Neural progenitor cell (in vitro differentiated cells): ENCODE measurements at regions not wholly inside any gene's neighbourhood (a gene's known extent, or its start where the extent isn't known, plus 50 kb on each side); places are given as distances from the start of the nearest gene placed in this dataset.
"Not testable (repeated sequence)": the region's sequence is repeated elsewhere in the genome, so short reads cannot be mapped to it uniquely, and the experiment has no call there.

Experiments
- DNase-seq: peaks from one replicate; pipeline ENCODE4 v3.0.0-alpha.2; 2016; ENCODE audit warnings: low spot score
- H2AFZ ChIP-seq: fragments of 200-600 bp; sonication (generic); replicated peaks from 2 replicates; pipeline ENCODE4 v1.6.1; 2016; ENCODE audit warnings: antibody characterized with exemption
- H3F3A ChIP-seq: fragments of 200-600 bp; sonication (generic); 2 replicates; pipeline ENCODE4 v1.6.1; 2016; ENCODE audit warnings: antibody characterized with exemption, low read depth
- H3K27ac ChIP-seq: fragments of 200-600 bp; sonication (generic); 2 replicates; pipeline ENCODE4 v1.5.1; 2016; ENCODE audit warnings: mild to moderate bottlenecking
- H3K27me3 ChIP-seq: fragments of 200-600 bp; sonication (generic); 2 replicates; pipeline ENCODE4 v1.6.1; 2016; ENCODE audit warnings: mild to moderate bottlenecking, moderate library complexity
- H3K36me3 ChIP-seq: fragments of 200-600 bp; sonication (generic); 2 replicates; pipeline ENCODE4 v1.5.1; 2016
- H3K4me1 ChIP-seq: fragments of 200-600 bp; sonication (generic); 2 replicates; pipeline ENCODE4 v1.6.1; 2016; ENCODE audit warnings: mixed run types
- H3K4me2 ChIP-seq: fragments of 200-600 bp; sonication (generic); 2 replicates; pipeline ENCODE4 v1.6.1; 2016
- H3K4me3 ChIP-seq: fragments of 200-600 bp; sonication (generic); 2 replicates; pipeline ENCODE4 v1.5.1; 2016
- H3K79me2 ChIP-seq: fragments of 200-600 bp; sonication (generic); 2 replicates; pipeline ENCODE4 v1.6.1; 2016; ENCODE audit warnings: low read depth
- H3K9ac ChIP-seq: fragments of 200-600 bp; sonication (generic); 2 replicates; pipeline ENCODE4 v1.6.1; 2016
- H3K9me3 ChIP-seq: fragments of 200-600 bp; sonication (generic); 2 replicates; pipeline ENCODE4 v1.5.1; 2016; ENCODE audit warnings: low read depth
- H4K20me1 ChIP-seq: fragments of 200-600 bp; sonication (generic); 2 replicates; pipeline ENCODE4 v1.6.1; 2016; ENCODE audit warnings: low read depth
- H3K27ac Mint-ChIP-seq: 3 replicates; pipeline ENCODE4 v1.8.0; 2021; ENCODE audit warnings: mixed read lengths
- H3K27me3 Mint-ChIP-seq: 2 replicates; pipeline ENCODE4 v1.8.0; 2022; ENCODE audit warnings: low read depth, mild to moderate bottlenecking, inconsistent platforms, moderate library complexity, mixed read lengths; ENCODE audit not compliant: insufficient read depth
- H3K36me3 Mint-ChIP-seq: 3 replicates; pipeline ENCODE4 v1.8.0; 2021; ENCODE audit warnings: mixed read lengths
- H3K4me1 Mint-ChIP-seq: 3 replicates; pipeline ENCODE4 v1.8.0; 2021; ENCODE audit warnings: mixed read lengths
- H3K4me3 Mint-ChIP-seq: 3 replicates; pipeline ENCODE4 v1.8.0; 2021; ENCODE audit warnings: mild to moderate bottlenecking, moderate library complexity, mixed read lengths
- H3K9me3 Mint-ChIP-seq: 3 replicates; pipeline ENCODE4 v1.8.0; 2020; ENCODE audit warnings: mixed read lengths
- EZH2 ChIP-seq: fragments of 200-600 bp; sonication (generic); IDR thresholded peaks from 2 replicates; pipeline ENCODE4 v1.6.1; 2017; ENCODE audit warnings: antibody characterized with exemption, mild to moderate bottlenecking, moderate library complexity
- EZH2phosphoT487 ChIP-seq: fragments of 200-600 bp; sonication (generic); IDR thresholded peaks from 2 replicates; pipeline ENCODE4 v1.6.1; 2017; ENCODE audit warnings: antibody characterized with exemption
- TF ChIP-seq, protein P1 (sequence below): fragments of 200-600 bp; sonication (generic); IDR thresholded peaks from 2 replicates; pipeline ENCODE4 v1.5.1; 2017; ENCODE audit warnings: antibody characterized with exemption, mild to moderate bottlenecking

DNA sequence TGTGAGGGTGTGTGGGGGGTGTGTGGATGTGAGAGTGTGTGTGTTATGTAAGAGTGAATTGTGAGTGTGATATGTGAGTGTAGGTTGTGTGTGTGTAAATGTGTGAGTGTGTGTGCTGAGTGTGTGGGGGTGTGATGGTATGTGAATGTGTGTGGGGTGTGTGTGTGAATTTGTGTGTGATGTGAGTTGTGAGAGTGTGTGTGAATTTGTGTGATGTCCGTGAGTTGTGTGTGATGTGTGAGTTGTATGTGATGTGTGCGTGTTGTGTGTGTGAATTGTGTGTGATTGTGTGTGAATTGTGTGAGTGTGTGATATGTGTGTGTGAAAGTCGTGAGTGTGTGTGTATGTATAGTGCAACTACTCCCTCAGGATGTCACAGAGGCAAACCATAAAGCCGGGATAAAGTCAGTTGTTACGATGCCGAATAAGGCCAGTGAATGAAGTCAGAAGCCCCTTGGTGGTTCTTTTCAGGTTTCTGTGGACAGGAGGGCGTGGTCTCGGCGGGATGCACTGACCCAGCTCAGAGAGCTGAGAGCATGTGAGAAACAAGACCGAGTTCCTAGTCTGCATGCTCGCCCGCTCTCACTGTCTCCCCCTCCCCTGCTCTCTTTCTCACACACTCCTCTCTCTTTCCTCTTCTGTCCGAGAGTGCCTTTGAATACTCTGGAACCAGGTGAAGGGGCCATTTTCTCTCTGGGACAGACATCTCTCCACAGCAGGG is 71.8 kb upstream of the MAX start:
- peak overlapping the region; percentile 62 for H3K4me2 ChIP-seq
- no peaks in the 10 kb centered on the region for H3K36me3 ChIP-seq
- H3K27me3 ChIP-seq, result peaks cover 7% of the 10 kb centered on the region
- H3K4me3 ChIP-seq, result peak overlapping the region; percentile 11
- H3K9ac ChIP-seq, result no peak overlapping the region
- H3K9me3 Mint-ChIP-seq, result peaks cover 4% of the 10 kb centered on the region
- no peak overlapping the region for H3K27ac ChIP-seq
- H3F3A ChIP-seq, result peaks cover 15% of the 10 kb centered on the region
- H3K27me3 Mint-ChIP-seq, result peaks cover 4% of the 10 kb centered on the region
- DNase-seq, result peak; percentile 81
- H2AFZ ChIP-seq, result peak overlapping the region; percentile 73
- no peak for TF ChIP-seq EZH2
- TF ChIP-seq, protein P1, sequence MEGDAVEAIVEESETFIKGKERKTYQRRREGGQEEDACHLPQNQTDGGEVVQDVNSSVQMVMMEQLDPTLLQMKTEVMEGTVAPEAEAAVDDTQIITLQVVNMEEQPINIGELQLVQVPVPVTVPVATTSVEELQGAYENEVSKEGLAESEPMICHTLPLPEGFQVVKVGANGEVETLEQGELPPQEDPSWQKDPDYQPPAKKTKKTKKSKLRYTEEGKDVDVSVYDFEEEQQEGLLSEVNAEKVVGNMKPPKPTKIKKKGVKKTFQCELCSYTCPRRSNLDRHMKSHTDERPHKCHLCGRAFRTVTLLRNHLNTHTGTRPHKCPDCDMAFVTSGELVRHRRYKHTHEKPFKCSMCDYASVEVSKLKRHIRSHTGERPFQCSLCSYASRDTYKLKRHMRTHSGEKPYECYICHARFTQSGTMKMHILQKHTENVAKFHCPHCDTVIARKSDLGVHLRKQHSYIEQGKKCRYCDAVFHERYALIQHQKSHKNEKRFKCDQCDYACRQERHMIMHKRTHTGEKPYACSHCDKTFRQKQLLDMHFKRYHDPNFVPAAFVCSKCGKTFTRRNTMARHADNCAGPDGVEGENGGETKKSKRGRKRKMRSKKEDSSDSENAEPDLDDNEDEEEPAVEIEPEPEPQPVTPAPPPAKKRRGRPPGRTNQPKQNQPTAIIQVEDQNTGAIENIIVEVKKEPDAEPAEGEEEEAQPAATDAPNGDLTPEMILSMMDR, result no peak
- TF ChIP-seq EZH2phosphoT487, result no peak
- H3K4me3 Mint-ChIP-seq, result peak overlapping the region; percentile 56
- H4K20me1 ChIP-seq, result no peaks in the 10 kb centered on the region
- peak overlapping the region; percentile 22 for H3K27ac Mint-ChIP-seq
- H3K36me3 Mint-ChIP-seq, result no peaks in the 10 kb centered on the region
- H3K79me2 ChIP-seq, result no peaks in the 10 kb centered on the region
- no peaks in the 10 kb centered on the region for H3K9me3 ChIP-seq
- H3K4me1 ChIP-seq, result peaks cover 16% of the 10 kb centered on the region
- peaks cover 28% of the 10 kb centered on the region for H3K4me1 Mint-ChIP-seq

DNA sequence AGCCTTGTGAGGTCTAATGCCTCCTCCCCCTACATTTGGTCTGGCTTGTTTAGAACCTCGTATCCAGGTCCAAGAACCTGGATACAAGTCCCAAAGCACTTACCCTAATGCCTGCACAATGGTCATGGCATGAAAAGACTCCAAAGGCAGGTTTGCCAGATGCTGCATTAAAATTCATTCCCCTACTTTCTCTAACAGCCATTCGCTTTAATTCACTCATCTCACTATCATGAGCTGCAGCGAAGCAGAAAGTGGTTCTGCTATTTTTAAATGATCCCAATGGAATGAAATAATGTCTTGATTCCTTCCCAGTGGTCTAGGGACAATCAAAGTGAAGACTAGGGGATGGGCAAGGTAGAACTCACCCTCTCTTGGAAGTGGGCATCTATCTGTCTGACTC is 72.5 kb upstream of the MAX start:
- DNase-seq, result no peak
- Histone ChIP-seq H3K79me2 (no peaks in the 10 kb centered on the region), H3K4me1 (peaks cover 16% of the 10 kb centered on the region), H3F3A (peaks cover 15% of the 10 kb centered on the region), H3K36me3 (no peaks in the 10 kb centered on the region), H3K27ac (no peak overlapping the region), H3K27me3 (peaks cover 7% of the 10 kb centered on the region), H3K4me3 (no peak overlapping the region), H3K9ac (no peak overlapping the region), H3K9me3 (no peaks in the 10 kb centered on the region), H2AFZ (peak overlapping the region; percentile 73), H3K4me2 (peak overlapping the region; percentile 62), H4K20me1 (no peaks in the 10 kb centered on the region)
- Mint-ChIP-seq H3K9me3 (peaks cover 4% of the 10 kb centered on the region), H3K27ac (peak overlapping the region; percentile 12), H3K36me3 (no peaks in the 10 kb centered on the region), H3K27me3 (peaks cover 4% of the 10 kb centered on the region), H3K4me1 (peaks cover 28% of the 10 kb centered on the region), H3K4me3 (peak overlapping the region; percentile 34)
- TF ChIP-seq EZH2, result no peak
- TF ChIP-seq, protein P1, result no peak
- no peak for TF ChIP-seq EZH2phosphoT487

DNA sequence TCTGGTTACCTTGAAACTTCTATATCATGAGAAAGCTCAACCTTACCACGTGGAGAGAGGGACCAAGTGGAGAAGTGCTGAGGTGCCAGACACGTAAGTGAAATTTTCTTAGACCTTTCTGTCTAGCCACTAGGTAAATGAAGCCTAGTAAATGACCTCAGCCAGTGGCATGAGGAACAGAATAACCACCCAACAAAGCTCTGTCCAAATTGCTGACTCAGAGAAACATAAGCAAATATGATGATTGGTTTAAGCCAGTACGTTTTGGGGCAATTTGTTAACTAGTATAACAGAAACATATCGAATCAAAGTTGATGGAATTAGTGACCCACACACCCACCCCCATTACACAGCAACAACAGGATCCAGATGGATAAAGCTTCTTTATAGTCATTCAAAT is 75.2 kb upstream of the MAX start:
- H3K9me3 Mint-ChIP-seq, result peaks cover 13% of the 10 kb centered on the region
- no peak for DNase-seq

DNA sequence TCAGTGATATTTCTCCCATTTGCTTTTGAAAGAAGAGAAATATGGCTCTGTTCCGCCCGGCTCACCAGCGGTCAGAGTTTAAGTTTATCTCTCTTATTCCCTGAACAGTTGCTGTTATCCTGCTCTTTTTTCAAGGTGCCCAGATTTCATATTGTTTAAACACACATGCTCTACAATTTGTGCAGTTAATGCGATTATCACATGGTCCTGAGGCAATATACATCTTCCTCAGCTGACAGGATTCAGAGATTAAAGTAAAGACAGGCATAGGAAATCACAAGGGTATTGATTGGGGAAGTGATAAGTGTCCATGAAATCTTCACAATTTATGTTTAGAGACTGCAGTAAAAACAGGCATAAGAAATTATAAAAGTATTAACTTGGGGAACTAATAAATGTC is 76.9 kb upstream of the MAX start:
- not testable (repeated sequence) for H4K20me1 ChIP-seq, H3K9ac ChIP-seq, H3K36me3 Mint-ChIP-seq, H3K36me3 ChIP-seq, H3K4me3 Mint-ChIP-seq, H3K27ac Mint-ChIP-seq, H3K4me3 ChIP-seq, H3K27ac ChIP-seq, H3K27me3 ChIP-seq, H3K79me2 ChIP-seq, H3K27me3 Mint-ChIP-seq, H3F3A ChIP-seq, DNase-seq, H2AFZ ChIP-seq, H3K9me3 ChIP-seq, H3K4me1 ChIP-seq, H3K4me2 ChIP-seq
- Mint-ChIP-seq H3K9me3 (peaks cover 19% of the 10 kb centered on the region), H3K4me1 (peaks cover 12% of the 10 kb centered on the region)

More for the DNA sequence above, 75.2 kb upstream of the MAX start:
- no peaks in the 10 kb centered on the region for H3K27me3 ChIP-seq
- H3K4me1 ChIP-seq, result peaks cover 10% of the 10 kb centered on the region
- H3K4me2 ChIP-seq, result no peak overlapping the region
- Mint-ChIP-seq H3K27me3 (peaks cover 4% of the 10 kb centered on the region), H3K27ac (no peak overlapping the region), H3K36me3 (no peaks in the 10 kb centered on the region), H3K4me3 (no peak overlapping the region), H3K4me1 (peaks cover 17% of the 10 kb centered on the region)
- no peaks in the 10 kb centered on the region for H4K20me1 ChIP-seq
- TF ChIP-seq, protein P1, result no peak
- TF ChIP-seq EZH2, result no peak
- no peak for TF ChIP-seq EZH2phosphoT487
- H3K36me3 ChIP-seq, result no peaks in the 10 kb centered on the region
- H3K79me2 ChIP-seq, result no peaks in the 10 kb centered on the region
- no peak overlapping the region for H3K4me3 ChIP-seq
- no peak overlapping the region for H2AFZ ChIP-seq
- H3K9me3 ChIP-seq, result no peaks in the 10 kb centered on the region
- H3K27ac ChIP-seq, result no peak overlapping the region
- peaks cover 15% of the 10 kb centered on the region for H3F3A ChIP-seq
- H3K9ac ChIP-seq, result no peak overlapping the region
